GM21529 (cell line): ENCODE measurements at regions not wholly inside any gene's neighbourhood (a gene's known extent, or its start where the extent isn't known, plus 50 kb on each side); places are given as distances from the start of the nearest gene placed in this dataset.

ENCODE experiments used
- ATAC-seq: cut with Tn5 transposase; IDR thresholded peaks from one replicate; pipeline ENCODE4 v1.9.1; 2021; ENCODE audit not compliant: unreplicated experiment

DNA sequence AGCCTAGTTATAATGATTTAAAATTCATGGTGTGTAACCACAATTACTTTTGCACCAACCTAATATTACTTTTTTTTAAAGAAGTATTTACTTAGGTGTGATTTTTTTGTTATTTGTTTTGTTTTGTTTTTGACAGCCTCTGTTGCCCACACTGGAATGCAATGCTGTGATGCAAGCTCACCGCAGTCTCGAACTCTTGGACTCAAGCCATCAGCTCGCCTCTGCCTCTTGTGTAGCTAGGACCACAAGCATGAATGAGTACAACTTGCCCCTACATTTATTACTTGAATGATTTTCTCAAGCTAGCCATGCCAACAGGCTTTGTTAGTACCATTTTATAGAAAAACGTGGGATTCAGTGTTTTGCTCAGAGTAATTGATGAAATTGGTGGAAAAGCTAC, 488.8 kb upstream of the CPEB2 start:
- no peak for ATAC-seq

- no peak for ATAC-seq
These were observed 486.7 kb upstream of the CPEB2 start for GRCh38 chr4:14515556-14515955.

GRCh38 chr4:14518136-14518535, 484.1 kb upstream of the CPEB2 start:
- ATAC-seq, result no peak

DNA sequence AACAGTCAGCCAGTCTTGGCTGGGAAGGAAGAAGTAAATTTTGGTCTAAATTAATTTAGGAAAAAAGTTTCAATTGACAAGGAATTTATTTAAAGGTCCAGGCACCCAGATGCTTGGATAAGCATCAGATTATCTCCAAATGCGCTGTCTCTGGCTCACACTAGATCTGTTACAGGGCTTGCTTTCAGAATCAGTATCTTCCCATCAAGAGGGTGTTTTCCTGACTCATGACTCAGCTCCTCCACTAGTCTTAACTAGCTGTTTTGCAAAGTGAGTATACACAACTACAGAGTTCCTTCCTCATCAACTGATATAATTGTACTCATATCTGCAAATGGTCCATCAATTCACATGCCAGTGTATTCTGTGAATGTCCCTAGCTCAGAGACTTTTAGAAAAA, 482.1 kb upstream of the CPEB2 start:
- no peak for ATAC-seq

DNA sequence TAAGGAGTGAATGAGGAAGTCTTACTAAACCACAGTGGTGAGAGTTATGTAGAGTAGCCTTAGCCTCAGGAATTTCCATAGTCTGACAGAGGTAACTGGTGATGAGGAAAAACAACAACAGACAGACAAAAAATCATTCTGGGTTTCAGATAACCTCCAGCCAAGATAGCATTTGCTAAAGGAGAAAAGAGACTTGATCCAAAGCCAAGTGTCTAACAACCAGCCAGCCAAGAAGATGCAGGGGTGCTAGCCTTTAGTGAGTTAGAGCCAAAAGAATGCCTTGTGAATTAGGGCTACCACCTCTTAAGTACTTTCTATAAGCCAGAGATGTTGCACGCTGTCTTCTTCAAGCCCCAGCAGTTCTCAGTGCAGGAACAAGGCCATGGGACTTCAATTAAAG, 478.0 kb upstream of the CPEB2 start:
- no peak for ATAC-seq

DNA sequence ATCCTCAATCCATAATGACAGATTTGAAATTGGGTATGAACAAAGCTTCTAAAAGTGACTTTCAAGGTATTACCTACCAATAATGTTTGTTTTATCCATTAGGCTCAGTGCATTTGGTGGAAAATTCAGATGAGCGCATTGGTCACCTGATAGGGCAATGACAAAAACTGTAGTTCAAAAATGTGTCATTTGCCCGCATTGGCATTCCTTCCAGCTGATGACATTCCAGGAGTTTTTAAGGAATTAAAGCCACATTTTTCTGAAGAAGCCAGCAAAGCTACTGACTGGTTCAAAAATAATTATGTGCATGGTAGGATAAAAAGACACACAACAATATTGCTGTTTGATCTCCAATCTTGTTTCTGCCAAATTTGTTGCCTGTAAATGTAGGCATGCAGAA, 473.4 kb upstream of the CPEB2 start:
- no peak for ATAC-seq

GRCh38 chr4:14529653-14530052, 472.6 kb upstream of the CPEB2 start:
- ATAC-seq, result no peak

GRCh38 chr4:14532436-14532835, 469.8 kb upstream of the CPEB2 start:
- ATAC-seq, result no peak

GRCh38 chr4:14539246-14539645, 463.0 kb upstream of the CPEB2 start:
- ATAC-seq, result no peak

DNA sequence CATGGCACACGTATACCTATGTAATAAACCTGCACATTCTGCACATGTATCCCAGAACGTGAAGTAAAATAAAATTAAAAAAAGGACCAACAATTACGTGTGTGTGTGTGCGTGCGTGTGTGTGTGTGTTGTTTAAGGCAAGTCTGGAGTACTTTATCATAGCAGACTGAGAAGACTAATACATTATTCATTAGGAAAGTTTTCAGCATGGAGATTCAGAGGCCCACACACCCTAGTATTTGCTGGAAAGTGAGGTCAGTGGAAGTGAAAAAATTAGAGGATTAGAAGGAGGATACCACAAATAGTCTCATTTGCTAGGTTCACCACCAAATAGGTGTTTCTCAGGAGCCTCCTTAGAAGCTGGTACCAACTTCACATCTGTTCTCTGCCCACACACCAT, 457.1 kb upstream of the CPEB2 start:
- ATAC-seq, result no peak

- no peak for ATAC-seq
These were observed 456.5 kb upstream of the CPEB2 start for GRCh38 chr4:14545807-14546206.

- ATAC-seq, result no peak
These were observed 450.2 kb upstream of the CPEB2 start for GRCh38 chr4:14552119-14552518.

GRCh38 chr4:14559646-14560045, 442.6 kb upstream of the CPEB2 start:
- ATAC-seq, result no peak

DNA sequence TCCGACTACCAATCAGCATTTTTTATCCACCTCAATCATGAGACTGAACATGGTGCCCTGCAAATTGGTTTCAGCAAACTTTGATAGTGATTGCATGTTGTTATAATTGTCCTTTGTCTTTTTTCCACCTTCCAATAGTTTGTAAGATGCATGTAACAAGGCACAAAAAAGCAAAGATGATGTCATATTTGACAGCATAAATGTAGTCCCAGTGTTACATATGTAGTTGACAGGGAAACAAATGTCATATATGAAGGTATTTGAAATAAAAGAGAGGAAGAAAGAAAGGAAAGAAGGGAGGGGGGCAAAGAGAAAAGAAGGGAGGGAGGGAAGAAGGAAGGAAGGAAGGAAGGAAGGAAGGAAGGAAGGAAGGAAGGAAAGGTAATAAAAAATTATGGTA, 441.7 kb upstream of the CPEB2 start:
- ATAC-seq, result no peak

DNA sequence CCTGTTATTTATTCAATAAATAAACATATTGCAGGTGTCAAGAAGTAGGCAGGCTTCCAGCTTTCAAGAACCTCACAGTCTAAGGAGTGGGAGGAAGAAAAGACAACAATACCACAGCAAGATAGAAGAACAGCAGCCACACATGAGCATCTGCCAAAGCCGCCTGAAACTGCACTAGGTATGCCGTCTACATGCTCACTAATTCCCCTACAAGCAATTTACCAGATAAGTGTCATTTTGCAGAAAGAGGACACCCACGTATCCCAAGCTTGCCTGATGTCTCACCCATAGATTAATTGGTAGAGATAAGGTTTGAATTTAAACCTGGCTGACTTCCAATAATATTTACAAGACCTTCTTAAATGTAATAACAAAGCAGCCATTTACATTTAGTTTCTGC, 439.4 kb upstream of the CPEB2 start:
- ATAC-seq, result no peak

GRCh38 chr4:14564281-14564680, 438.0 kb upstream of the CPEB2 start:
- ATAC-seq, result no peak

- no peak for ATAC-seq
These were observed 435.8 kb upstream of the CPEB2 start for GRCh38 chr4:14566518-14566917.

GRCh38 chr4:14568351-14568750, 433.9 kb upstream of the CPEB2 start:
- ATAC-seq, result no peak

- no peak for ATAC-seq
These were observed 427.0 kb upstream of the CPEB2 start for GRCh38 chr4:14575289-14575688.

DNA sequence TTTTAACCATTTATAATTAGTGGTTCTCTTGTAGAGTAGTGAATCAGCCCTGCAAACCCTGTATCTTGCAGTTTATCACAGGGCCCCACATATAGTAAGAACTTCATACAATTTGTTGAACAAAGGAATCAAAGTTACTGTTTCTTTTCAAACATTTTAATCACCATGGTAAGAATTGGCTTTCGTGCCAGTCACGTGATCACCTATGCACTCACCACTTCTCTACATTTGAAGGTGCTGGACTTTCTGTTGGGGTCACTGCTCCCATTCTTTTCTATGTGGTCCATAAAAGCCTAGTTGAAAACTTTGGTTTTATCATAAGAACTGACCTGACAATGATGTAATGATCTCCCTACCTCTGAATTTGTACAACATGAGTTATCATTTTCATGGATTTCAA, 426.4 kb upstream of the CPEB2 start:
- no peak for ATAC-seq

GRCh38 chr4:14580061-14580460, 422.2 kb upstream of the CPEB2 start:
- ATAC-seq, result no peak

GRCh38 chr4:14581741-14582140, 420.5 kb upstream of the CPEB2 start:
- ATAC-seq, result no peak

- no peak for ATAC-seq
These were observed 419.6 kb upstream of the CPEB2 start for GRCh38 chr4:14582677-14583076.

GRCh38 chr4:14583331-14583730, 418.9 kb upstream of the CPEB2 start:
- ATAC-seq, result no peak
